Adrenal gland (tissue), 5 donors: ENCODE measurements at regions not wholly inside any gene's neighbourhood (a gene's known extent, or its start where the extent isn't known, plus 50 kb on each side); places are given as distances from the start of the nearest gene placed in this dataset.

Source experiments
- CTCF ChIP-seq, 6 experiments: fragments of 450-650 bp in 4 of 6; fragments of 200-600 bp in 2 of 6; sonication (generic) in 1 of 6; IDR thresholded peaks; 1 replicate in 5 of 6; 2 replicates in 1 of 6; pipeline versions ENCODE4 v1.5.1 to v1.8.0; 2016 to 2021; ENCODE audit warnings: antibody characterized with exemption in 6 of 6, mild to moderate bottlenecking in 2 of 6, moderate library complexity in 1 of 6
- POLR2A ChIP-seq, 2 donors: fragments of 450-650 bp; IDR thresholded peaks; one replicate each; pipeline ENCODE4 v1.6.1; 2017; ENCODE audit warnings: antibody characterized with exemption in 2 of 2, mild to moderate bottlenecking in 2 of 2, moderate library complexity in 1 of 2
- donor health status: DM: no; HTN: no; CAD: no.

GRCh38 chr6:137426007-137426689, 68.0 kb downstream of the OLIG3 start:
- TF ChIP-seq CTCF (IDR thresholded peaks at IDR 0.05): no peak
- no peak for TF ChIP-seq POLR2A (IDR thresholded peaks at IDR 0.05)
